H54 (cell line): ENCODE measurements at regions not wholly inside any gene's neighbourhood (a gene's known extent, or its start where the extent isn't known, plus 50 kb on each side); places are given as distances from the start of the nearest gene placed in this dataset.

Experiments
- DNase-seq: peaks from one replicate; pipeline ENCODE4 v3.0.0; 2011; ENCODE audit warnings: low spot score, mixed read lengths; ENCODE audit not compliant: insufficient read length
- FAIRE-seq: peaks from 3 replicates; lab custom pipeline; 2011; peaks lifted over from hg19 to GRCh38; lab: Jason Lieb, UNC
- POLR2A ChIP-seq: IDR thresholded peaks from 2 replicates; pipeline ENCODE4 v1.6.1; 2011; ENCODE audit warnings: low read depth, mild to moderate bottlenecking, low read length

DNA sequence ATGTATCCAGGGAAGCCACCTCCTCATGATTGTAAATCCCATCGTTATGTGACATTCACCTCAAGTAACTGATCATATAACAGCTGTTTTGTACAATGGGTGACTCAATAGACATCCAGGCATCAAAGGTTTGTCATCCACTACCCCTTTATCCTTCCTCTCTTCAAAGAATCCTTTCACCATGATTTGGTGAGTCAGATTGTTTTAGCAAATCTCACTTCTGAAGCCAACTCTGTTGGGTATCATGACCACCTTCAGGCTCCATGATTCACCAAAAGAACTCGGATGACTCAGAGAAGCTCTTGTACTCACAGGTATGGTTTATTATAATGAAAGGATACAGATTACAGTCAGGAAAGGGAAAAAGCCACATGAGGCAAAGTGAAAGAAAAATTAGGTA, 132.1 kb downstream of the PWWP3B start:
- FAIRE-seq (no peak), DNase-seq (no peak)
- TF ChIP-seq POLR2A, result no peak

DNA sequence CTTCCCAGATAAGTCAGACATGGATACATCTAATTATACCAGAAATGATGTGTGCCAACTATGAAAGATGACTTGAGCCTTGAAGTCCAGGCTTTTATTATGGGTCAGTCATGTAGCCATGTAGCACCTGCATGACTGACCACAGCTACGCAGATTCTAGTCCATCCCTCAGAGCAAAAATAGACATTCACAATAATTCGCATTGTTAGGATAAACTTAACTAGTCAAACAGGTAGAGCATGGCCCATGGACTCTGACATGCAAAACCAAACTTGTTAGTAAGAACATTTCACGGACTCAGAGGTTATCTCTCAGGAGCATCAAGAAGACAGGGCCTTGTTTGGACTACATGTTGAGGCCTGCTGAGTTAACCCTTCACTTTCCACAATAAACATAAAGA, 132.6 kb downstream of the PWWP3B start:
- no peak for DNase-seq
- FAIRE-seq, result no peak
- no peak for TF ChIP-seq POLR2A

DNA sequence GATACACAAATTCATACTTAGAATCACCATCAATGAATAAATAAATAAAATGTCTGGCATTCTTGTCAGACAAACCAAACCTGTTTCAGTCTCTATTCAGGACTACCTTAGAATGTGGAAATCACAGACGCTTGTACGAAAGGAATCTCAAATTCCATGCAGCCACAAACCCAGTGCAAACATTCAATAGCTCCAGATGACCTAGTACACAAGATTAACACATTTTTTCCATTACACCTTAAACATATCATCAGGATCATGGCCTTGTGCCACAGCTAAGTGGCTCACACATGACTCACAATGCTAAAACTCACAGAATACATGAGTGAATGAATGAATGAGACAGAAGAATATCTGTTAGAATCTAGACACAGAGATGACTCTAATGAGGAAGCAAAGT, 134.2 kb downstream of the PWWP3B start:
- FAIRE-seq (no peak), DNase-seq (no peak)
- no peak for TF ChIP-seq POLR2A

DNA sequence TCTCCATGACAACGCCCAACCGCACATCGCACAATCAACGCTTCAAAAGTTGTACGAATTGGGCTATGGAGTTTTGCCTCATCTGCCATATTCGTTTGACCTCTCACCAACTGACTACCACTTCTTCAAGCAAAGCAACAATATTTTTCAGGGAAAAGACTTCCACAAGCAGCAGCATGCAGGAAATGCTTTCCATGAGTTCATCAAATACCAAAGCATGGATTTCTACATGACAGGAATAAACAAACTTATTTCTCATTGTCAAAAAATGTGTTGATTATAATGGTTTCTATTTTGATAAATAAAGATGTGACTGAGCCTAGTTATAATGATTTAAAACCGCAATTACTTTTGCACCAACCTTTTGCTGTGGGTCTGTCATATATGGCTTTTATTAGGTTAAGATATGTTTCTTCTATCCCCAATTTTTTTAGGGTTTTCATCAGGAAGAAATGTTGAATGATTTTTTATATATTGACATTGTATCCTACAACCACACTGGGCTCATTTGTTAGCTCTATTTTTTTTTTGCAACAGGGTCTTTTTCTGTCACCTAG, 138.4 kb downstream of the PWWP3B start:
- DNase-seq, result no peak
- TF ChIP-seq POLR2A, result no peak
- no peak for FAIRE-seq

DNA sequence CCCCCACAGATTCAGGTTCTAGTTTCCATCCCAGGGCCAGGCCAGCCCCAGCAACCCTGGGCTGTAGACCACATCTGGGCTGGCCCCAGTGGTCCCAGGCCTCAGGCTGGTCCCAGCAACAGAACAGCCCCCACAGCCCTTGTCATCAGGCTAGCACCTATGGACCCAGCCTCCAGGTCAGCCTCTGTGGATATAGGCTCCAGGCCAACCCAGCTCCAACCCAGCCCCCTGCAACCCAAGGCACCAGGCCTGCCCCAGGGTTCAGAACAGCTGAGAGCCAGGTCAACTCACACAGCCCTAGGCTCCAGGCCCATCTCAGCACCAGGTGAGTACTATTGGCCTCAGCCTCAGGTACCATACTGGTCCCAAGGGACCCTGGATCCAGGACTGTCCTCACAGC, 155.3 kb downstream of the PWWP3B start:
- no peak for TF ChIP-seq POLR2A
- no peak for FAIRE-seq
- DNase-seq, result no peak

DNA sequence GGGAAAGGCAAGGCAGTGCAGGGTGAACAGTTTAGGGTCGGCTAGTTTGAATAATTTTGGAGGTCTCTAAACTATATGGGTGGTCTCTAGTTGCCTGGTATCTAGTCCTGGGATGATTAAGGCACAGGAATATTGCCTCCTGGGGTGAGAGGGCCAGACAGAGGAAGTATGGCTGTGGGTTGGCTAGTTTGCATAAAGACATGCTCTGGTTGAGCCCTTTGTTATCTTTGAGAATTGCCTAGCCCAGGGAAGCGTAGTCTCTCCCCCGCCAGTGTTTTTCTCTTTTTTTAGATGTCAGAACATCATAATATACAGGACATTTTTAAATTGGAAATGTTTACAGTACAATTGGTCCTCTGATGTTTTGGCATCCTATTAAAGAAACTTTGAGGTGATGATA, 163.5 kb downstream of the PWWP3B start:
- DNase-seq, result no peak
- no peak for FAIRE-seq
- TF ChIP-seq POLR2A, result no peak

DNA sequence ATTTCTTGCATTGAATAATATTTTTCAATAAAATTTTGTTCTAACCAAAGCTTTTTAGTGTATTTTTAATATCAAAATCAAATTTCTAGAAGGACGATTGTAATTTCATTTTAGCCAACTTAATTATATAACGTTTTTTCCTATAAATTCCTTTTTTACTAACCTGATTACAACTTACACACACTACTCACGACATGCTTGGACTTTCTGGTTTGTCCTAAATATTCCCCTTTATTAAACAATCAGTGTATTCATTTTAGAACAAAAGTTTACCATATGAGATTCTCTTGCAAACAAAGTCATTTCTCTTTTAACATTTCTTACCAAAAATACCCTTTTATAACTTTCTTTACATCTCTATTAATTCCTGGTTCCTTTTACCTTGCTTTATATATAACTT, 173.7 kb downstream of the PWWP3B start:
- FAIRE-seq (no peak), DNase-seq (no peak)
- no peak for TF ChIP-seq POLR2A

DNA sequence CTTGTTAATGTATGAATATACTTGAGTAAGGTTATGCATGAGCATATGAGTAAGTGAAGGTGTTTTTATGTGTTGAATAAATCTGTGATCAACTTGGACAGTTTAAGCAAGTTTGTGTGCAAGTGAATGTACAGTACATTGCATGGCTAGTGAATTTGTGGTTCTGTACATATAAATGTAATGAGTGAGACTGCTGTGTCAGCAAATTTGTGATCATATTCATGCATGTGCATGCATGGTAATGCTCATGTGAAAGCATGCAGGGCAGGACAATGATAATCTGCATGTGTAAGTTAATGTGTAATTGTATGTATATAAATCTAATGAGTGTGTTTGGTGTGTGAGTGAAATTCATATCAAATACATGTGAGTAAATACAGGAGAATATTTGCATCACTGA, 188.5 kb downstream of the PWWP3B start:
- FAIRE-seq, result no peak
- DNase-seq, result no peak
- TF ChIP-seq POLR2A, result no peak

DNA sequence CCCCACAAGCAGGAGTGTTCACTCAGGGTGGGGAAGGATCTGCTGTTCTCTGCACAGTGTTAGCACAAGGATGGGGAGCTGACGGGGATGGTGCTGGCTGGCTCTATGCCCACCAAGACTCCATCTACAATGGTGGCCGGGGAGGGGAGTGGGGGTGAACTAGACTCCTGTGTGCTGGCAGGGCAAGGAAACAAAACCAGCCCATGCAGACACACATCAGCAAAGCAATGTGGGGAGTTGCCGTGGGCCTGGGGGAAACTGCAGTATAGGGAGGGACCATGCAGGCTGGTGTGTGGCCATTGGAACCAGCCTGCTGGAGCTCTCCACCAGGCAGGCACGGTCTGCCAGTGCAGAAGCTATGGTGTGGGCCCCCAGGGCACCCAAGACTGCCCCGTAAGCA, 195.1 kb downstream of the PWWP3B start:
- no peak for DNase-seq
- TF ChIP-seq POLR2A, result no peak
- FAIRE-seq, result no peak

DNA sequence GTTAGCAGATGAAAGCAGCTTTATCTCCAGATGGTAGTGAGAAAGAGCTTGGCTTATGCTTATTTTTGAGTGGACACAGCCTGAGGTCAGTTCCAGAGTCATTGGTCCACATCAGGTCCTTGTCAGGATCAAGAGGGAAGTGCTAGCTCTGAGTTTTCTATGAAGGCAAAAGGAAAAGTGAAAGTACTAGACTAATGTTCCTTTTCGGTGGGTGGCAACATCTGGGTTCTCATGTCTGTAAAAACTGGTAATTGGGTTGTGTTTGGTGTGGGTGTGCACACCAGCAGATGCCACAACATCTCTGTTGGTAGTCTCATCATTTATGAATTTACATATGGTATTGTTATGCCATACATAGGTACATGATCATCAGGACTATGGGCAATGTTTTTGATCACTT, 210.5 kb downstream of the PWWP3B start:
- FAIRE-seq (no peak), DNase-seq (no peak)
- TF ChIP-seq POLR2A, result no peak

DNA sequence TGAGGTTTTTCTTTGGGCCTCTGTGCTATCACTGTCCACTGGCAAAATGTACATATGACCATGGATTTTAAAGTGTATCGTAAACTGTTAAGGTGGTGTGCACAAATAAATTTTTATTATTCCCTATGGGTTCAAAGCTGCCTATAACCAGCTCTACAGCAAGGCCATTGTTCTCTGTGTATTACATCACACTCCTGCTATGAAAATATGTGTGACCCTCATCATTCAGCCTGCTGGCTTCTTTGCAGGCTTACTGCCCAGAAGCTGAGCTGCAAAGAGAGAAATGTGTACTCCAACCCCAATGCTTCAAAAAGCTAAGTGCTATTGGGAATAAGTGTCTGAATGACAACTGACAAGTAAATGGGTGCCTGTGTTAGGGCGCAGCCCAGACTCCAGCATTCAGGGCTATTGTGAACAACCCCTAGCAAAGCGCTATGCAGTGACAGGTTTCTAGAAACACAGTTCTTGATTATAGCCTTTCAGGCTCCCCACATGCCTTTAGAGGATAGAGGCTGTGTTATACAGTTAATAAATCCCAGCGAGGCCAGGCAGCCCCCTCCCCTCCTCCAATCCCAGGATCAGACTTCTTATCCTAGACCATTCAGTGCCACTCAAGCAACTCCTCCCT, 220.4 kb upstream of the RADX start:
- no peak for DNase-seq
- no peak for FAIRE-seq
- TF ChIP-seq POLR2A, result no peak

DNA sequence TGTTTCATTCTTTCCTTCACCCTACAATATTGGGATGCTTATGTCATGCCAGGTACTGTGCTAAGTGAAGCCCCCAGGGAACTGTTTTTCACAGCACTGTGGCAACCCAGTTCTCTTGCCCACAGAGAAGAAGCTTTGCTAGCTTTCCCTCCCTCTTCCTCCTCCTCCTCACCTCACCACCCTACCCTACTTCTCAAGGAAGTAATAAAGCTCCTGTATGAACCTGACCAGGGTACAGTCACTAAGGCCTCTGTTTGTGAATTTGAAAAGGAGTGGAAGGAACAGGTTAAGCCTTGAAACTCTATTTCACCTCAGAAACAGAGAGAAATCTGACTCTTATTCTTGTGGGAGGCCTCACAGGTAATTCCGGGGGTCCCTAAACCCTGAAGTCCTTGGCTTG, 219.4 kb upstream of the RADX start:
- FAIRE-seq (no peak), DNase-seq (no peak)
- no peak for TF ChIP-seq POLR2A

DNA sequence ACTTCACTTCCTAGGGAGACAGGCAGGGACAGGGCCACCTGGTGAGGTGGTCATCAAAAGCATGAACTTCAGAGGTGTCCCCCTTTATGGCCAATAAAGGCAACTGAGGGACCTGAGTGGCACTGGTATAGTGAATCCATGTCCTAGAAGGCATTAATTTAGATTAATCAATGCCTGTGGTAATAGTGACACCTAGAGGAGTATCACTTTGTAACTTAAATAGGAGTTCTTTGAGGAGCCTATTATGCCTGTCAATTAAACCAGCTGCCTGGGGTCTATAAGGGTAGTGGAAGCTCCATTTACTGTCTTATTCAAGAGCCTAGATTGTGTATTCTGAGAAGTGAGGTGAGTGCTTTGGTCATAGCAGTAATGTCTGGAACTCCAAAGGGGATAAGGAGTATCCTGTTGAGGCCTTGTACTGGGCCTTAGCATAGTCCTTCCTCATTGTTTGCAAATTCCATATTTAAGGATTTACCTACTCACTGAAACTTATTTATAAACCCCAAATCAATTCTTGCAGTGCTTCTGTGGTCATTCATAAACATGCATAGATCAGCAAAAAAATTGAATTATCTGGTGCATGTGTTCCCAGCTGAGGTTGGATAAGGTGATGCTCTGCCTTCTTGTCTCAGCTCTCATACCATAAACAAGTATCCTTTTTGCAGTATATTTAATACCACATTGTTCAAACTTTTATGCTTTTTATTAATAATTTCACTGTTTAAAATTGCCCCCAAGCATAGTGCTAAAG, 213.8 kb upstream of the RADX start:
- DNase-seq (no peak), FAIRE-seq (no peak)
- TF ChIP-seq POLR2A, result no peak

DNA sequence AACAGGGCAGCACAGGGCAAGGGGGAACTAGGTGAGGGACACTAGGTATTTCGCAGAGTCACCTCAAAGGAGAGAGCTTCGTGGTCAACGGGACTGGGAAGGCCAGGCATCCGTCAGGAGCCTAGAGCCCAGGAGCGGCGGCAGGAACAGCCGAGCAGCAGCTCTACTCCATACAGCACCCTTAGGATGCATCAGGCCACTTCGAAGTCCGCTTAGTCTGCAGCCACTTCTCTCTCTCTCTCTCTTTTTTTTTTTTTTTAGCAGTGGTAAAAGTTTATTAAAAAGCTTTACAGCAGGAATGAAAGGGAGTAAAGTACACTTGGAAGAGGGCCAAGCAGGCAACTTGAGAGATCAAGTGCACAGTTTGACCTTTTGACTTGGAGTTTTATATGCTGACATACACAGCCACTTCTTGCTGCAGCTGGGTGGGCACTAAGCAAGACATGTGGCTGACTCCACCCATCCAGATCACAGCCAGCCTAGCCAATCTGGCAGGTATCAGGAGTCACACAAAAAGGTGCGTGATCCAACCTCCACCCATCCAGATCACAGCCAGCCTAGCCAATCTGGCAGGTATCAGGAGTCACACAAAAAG, 209.7 kb upstream of the RADX start:
- no peak for TF ChIP-seq POLR2A
- FAIRE-seq (no peak), DNase-seq (no peak)
